A673 (cell line): ENCODE measurements at regions not wholly inside any gene's neighbourhood (a gene's known extent, or its start where the extent isn't known, plus 50 kb on each side); places are given as distances from the start of the nearest gene placed in this dataset.
"Not testable (repeated sequence)": the region's sequence is repeated elsewhere in the genome, so short reads cannot be mapped to it uniquely, and the experiment has no call there.

ENCODE experiments used
- EZH2 ChIP-seq: fragments of 200-600 bp; sonication (generic); IDR thresholded peaks from 2 replicates; pipeline ENCODE4 v1.6.1; 2017; ENCODE audit warnings: borderline replicate concordance, low read depth, mild to moderate bottlenecking, mixed read lengths, antibody characterized with exemption, low read length; ENCODE audit not compliant: poor library complexity, severe bottlenecking
- TF ChIP-seq, protein P1 (sequence below): fragments of 300-800, 200-600 bp; sonication (generic); conservative IDR thresholded peaks from 2 replicates; pipeline ENCODE4 v1.5.1; 2017; ENCODE audit warnings: low read depth, mild to moderate bottlenecking, antibody characterized with exemption, low read length, moderate library complexity, mixed read lengths

DNA sequence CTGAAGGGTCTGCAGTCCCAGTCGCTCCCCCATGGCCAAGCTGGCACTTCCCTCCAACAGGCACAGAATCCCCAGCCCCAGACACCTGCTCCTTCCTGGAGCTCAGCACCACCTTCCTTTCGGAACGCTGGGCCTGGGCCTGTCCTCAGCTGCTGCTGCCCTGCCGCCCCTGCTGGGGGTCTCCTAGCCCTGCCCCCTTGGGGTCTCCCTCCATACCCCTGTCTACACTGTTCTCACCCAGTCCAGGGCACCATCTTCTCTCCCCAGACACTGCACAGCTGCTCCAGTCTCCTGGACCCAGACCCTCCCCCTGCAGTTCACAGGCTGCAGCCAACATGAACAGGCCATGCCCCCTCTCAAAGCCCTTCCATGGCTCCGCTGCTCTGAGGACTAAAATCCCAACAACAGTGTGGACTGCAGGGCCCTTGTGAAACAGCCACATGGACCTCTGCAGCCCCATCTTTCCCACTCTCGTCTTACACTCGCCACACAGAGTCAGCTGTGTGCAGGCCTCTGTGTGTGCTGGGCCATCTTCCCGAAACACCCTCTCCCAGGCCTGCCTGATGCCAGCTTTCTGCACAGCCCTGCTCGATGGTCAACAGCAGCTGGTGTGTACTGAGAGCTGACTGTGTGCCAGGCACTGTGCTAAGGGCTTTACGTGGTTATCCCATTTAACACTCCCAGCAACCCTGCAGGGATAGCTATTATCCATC, 361.3 kb downstream of the MATN1 start:
- TF ChIP-seq, protein P1, sequence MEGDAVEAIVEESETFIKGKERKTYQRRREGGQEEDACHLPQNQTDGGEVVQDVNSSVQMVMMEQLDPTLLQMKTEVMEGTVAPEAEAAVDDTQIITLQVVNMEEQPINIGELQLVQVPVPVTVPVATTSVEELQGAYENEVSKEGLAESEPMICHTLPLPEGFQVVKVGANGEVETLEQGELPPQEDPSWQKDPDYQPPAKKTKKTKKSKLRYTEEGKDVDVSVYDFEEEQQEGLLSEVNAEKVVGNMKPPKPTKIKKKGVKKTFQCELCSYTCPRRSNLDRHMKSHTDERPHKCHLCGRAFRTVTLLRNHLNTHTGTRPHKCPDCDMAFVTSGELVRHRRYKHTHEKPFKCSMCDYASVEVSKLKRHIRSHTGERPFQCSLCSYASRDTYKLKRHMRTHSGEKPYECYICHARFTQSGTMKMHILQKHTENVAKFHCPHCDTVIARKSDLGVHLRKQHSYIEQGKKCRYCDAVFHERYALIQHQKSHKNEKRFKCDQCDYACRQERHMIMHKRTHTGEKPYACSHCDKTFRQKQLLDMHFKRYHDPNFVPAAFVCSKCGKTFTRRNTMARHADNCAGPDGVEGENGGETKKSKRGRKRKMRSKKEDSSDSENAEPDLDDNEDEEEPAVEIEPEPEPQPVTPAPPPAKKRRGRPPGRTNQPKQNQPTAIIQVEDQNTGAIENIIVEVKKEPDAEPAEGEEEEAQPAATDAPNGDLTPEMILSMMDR: not testable (repeated sequence)
- not testable (repeated sequence) for TF ChIP-seq EZH2
